ENCODE measurements at regions not wholly inside any gene's neighbourhood (a gene's known extent, or its start where the extent isn't known, plus 50 kb on each side); places are given as distances from the start of the nearest gene placed in this dataset.

DNA sequence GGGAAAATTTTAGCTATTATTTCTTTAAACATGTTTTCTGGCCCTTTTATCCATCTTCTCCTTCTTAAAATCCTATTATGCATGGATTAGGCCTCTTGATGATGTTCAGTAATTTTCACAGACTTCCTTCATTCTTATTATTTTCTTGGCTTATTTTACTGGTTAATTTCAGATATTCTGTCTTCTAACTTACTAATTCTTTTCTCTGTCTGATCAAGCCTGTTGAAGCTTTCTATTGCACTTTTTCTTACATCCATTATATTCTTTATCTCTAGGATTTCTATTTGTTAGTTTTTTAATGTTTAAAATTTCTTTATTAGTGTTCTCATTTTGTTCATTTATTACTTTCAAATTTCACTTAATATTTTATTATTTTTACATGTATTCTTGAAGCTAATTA is 105.3 kb upstream of the GALNT13 start:
- Histone ChIP-seq H3K36me3 (no peaks in the 10 kb centered on the region), H3K4me3 (no peak overlapping the region), H3K9me3 (peaks cover 33% of the 10 kb centered on the region), H3K27ac (no peak overlapping the region), H3K4me1 (no peaks in the 10 kb centered on the region), H3K27me3 (ENCODE audit: low read depth) (no peaks in the 10 kb centered on the region)
- TF ChIP-seq, protein P1, sequence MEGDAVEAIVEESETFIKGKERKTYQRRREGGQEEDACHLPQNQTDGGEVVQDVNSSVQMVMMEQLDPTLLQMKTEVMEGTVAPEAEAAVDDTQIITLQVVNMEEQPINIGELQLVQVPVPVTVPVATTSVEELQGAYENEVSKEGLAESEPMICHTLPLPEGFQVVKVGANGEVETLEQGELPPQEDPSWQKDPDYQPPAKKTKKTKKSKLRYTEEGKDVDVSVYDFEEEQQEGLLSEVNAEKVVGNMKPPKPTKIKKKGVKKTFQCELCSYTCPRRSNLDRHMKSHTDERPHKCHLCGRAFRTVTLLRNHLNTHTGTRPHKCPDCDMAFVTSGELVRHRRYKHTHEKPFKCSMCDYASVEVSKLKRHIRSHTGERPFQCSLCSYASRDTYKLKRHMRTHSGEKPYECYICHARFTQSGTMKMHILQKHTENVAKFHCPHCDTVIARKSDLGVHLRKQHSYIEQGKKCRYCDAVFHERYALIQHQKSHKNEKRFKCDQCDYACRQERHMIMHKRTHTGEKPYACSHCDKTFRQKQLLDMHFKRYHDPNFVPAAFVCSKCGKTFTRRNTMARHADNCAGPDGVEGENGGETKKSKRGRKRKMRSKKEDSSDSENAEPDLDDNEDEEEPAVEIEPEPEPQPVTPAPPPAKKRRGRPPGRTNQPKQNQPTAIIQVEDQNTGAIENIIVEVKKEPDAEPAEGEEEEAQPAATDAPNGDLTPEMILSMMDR (IDR thresholded peaks at IDR 0.05) = no peak
- intact Hi-C loops (cut with DNase I) = no loop called here
- DNase-seq (no peak), ATAC-seq (no peak)

DNA sequence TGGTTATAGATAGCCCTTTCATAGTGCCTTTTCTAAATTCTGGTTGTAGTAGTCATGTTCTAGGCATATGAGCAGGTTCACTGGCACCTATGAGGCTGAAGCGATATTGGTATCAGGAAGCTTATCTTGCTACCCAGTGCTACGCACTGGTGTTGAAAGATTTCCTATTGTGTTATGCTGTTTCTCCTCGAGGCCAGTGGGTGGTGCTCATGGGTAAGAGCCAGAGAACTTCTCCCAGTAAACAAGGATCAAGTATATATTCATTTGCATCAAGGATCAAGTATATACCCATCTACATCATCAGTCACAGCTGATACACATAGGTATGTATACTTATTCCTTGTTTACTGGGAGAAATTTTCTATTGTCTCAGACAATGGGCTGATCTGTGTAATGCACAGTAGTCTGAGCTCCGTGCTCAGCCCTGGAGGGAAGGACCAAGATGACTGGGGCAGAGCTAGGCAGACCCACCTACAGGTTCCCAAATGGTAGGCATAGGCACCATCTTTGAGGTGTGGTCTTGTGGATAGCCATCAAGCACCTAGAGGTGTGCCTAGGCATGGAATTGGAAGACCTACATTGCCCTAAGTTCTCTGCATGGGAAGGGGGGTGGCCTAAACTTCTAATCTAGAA is 101.2 kb upstream of the GALNT13 start:
- no peak for ATAC-seq

DNA sequence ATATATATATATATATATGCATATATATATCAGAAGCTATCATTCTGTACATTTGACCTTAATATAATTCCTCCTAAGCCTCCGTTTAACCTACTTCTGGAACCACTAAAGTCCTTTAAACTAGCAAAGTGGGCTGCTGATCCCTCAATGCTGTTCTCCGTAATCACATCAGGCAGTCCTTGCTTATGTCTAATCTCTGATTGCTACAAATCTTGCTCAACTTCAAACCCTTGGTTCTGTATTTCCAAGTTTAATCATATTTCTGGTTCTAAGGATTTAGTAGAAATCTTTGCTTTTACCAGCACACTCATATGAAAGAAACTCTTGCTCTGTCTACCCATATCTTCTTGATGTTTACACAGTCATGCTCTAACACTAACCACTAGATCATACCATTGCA is 91.5 kb upstream of the GALNT13 start:
- DNase-seq = no peak
- no peaks in the 10 kb centered on the region for H3K36me3 ChIP-seq
- intact Hi-C loops (cut with DNase I) = no loop called here

More for the DNA sequence above, 101.2 kb upstream of the GALNT13 start:
- Histone ChIP-seq H3K36me3 (no peaks in the 10 kb centered on the region), H3K27me3 (ENCODE audit: low read depth) (no peaks in the 10 kb centered on the region), H3K9me3 (peaks cover 30% of the 10 kb centered on the region), H3K4me1 (no peaks in the 10 kb centered on the region), H3K4me3 (no peak overlapping the region), H3K27ac (no peak overlapping the region)
- intact Hi-C loops (cut with DNase I) = no loop called here
- TF ChIP-seq, protein P1 (IDR thresholded peaks at IDR 0.05) = no peak
- DNase-seq = no peak

DNA sequence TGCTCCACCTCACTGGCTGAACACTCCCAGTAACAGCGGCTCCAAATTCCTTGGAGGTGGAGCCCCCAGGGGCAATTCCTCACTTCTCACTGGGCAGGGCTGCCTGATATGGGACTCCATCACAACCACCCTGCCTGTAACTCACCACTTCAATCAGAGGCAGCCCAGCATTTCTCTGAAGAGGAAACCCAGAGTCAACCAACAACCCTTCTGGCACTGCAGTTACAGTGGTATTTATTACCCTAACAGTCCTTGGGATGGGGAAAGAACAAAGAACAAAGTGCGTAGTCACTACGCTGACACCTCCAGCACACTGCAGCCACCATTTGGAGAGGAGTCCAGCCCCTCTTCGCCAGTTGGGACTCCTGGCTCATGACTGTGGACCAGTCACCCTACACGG is 85.7 kb upstream of the GALNT13 start:
- H3K4me3 ChIP-seq = no peak overlapping the region
- no peak overlapping the region for H3K27ac ChIP-seq
- peaks cover 6% of the 10 kb centered on the region for H3K9me3 ChIP-seq
- no peaks in the 10 kb centered on the region for H3K27me3 ChIP-seq (ENCODE audit: low read depth)
- TF ChIP-seq, protein P1 (IDR thresholded peaks at IDR 0.05) = no peak
- intact Hi-C loops (cut with DNase I) = no loop called here
- no peaks in the 10 kb centered on the region for H3K4me1 ChIP-seq
- DNase-seq (no peak), ATAC-seq (no peak)
- H3K36me3 ChIP-seq = no peaks in the 10 kb centered on the region

More for the DNA sequence above, 91.5 kb upstream of the GALNT13 start:
- Histone ChIP-seq H3K27ac (no peak overlapping the region), H3K9me3 (no peaks in the 10 kb centered on the region), H3K4me3 (no peak overlapping the region), H3K27me3 (ENCODE audit: low read depth) (no peaks in the 10 kb centered on the region), H3K4me1 (no peaks in the 10 kb centered on the region)
- TF ChIP-seq, protein P1 (IDR thresholded peaks at IDR 0.05) = no peak
- no peak for ATAC-seq

DNA sequence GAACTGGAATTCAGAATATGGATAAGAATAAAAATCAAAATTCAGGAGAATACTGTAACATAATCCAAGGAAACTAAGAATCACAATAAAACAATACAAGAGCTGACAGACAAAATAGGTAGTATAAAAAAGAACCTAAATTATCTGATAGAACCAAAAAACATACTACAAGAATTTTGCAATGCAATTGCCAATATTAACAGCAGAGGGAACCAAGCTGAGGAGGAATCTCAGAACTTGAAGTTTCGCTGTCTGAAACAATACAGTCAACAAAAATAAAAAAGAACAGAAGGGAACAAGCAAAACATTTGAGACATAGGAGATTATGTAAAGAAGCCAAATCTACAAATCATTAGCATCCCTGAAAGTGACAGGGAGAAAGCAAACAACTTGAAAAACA is 84.1 kb upstream of the GALNT13 start:
- no peaks in the 10 kb centered on the region for H3K4me1 ChIP-seq
- TF ChIP-seq, protein P1 (IDR thresholded peaks at IDR 0.05) = no peak
- DNase-seq = no peak
- no peaks in the 10 kb centered on the region for H3K27me3 ChIP-seq (ENCODE audit: low read depth)
- no peaks in the 10 kb centered on the region for H3K36me3 ChIP-seq
- H3K9me3 ChIP-seq = peaks cover 6% of the 10 kb centered on the region
- no peak for ATAC-seq
- intact Hi-C loops (cut with DNase I) = no loop called here
- H3K27ac ChIP-seq = no peak overlapping the region
- H3K4me3 ChIP-seq = no peak overlapping the region

All from lower lobe of right lung (tissue), 2 donors.